ENCODE measurements at regions not wholly inside any gene's neighbourhood (a gene's known extent, or its start where the extent isn't known, plus 50 kb on each side); places are given as distances from the start of the nearest gene placed in this dataset.

- H3K27ac ChIP-seq, result no peak overlapping the region
Observed at GRCh38 chr15:94930441-94930840, 699.1 kb downstream of the MCTP2 start.

DNA sequence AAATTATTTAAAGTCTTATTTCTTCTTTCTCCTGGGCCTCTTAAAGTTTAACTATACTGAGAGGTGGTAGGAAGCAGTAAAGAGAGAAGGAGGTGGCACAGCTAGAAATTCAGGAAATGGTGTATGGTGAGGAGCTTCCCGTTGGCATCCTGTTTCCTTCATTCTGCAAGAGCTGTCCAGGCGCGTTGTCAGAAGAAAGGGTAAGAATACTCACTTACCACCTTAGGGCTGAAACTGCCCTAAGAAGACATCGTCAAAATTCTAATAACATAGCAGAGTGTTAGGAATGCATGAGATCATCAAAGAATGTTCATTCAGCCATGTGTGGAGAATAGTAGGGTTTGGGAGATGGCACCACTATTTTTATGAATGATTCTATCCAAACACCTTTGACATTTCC lies 699.6 kb downstream of the MCTP2 start:
- no peak for TF ChIP-seq CTCF (IDR thresholded peaks at IDR 0.05)
- TF ChIP-seq ZFX (IDR thresholded peaks at IDR 0.05; ENCODE audit: borderline replicate concordance), result no peak
- no peak overlapping the region for H3K27ac ChIP-seq

More at GRCh38 chr15:94930441-94930840, 699.1 kb downstream of the MCTP2 start:
- TF ChIP-seq CTCF (IDR thresholded peaks at IDR 0.05) (no peak), ZFX (IDR thresholded peaks at IDR 0.05; ENCODE audit: borderline replicate concordance) (no peak)

DNA sequence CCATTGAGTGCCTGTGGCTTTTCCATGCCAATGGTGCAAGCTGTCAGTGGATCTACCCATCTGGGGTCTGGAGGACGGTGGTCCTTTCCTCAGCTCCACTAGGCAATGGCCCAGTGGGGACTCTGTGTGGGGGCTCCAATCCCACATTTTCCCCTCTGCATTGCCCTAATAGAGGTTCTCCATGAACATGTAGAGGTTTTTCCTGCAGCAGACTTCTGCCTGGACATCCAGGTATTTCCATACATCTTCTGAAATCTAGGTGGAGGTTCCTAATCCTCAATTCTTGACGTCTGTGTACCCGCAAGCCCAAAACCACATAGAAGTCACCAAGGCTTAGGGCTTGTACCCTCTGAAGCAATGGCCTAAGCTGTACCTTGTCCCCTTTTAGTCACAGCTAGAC lies 703.1 kb downstream of the MCTP2 start:
- TF ChIP-seq ZFX (IDR thresholded peaks at IDR 0.05; ENCODE audit: borderline replicate concordance) (no peak), CTCF (IDR thresholded peaks at IDR 0.05) (no peak)
- H3K27ac ChIP-seq, result no peak overlapping the region

GRCh38 chr15:94937242-94937641 lies 705.9 kb downstream of the MCTP2 start:
- TF ChIP-seq CTCF (IDR thresholded peaks at IDR 0.05), result no peak
- no peak for TF ChIP-seq ZFX (IDR thresholded peaks at IDR 0.05; ENCODE audit: borderline replicate concordance)
- no peak overlapping the region for H3K27ac ChIP-seq

DNA sequence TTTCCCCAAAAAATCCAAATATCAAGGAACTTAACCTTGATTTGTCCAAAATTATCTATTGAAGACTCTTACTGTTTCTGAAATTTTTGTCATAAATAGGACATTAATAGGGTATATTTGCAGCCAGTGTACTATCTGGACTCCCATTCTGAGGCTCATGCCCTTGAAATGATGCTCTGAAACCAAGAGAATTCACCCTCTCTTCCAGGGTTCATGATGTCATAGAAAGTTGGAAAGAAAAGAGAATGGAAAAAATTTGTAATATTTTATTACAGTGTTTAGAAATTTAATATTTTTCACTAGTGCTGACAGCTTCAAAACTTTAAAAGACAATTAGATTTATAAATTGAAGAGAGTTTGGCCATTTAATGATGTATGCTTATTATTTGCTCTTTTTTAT lies 712.5 kb downstream of the MCTP2 start:
- TF ChIP-seq ZFX (IDR thresholded peaks at IDR 0.05; ENCODE audit: borderline replicate concordance) (no peak), CTCF (IDR thresholded peaks at IDR 0.05) (no peak)
- H3K27ac ChIP-seq, result no peak overlapping the region

DNA sequence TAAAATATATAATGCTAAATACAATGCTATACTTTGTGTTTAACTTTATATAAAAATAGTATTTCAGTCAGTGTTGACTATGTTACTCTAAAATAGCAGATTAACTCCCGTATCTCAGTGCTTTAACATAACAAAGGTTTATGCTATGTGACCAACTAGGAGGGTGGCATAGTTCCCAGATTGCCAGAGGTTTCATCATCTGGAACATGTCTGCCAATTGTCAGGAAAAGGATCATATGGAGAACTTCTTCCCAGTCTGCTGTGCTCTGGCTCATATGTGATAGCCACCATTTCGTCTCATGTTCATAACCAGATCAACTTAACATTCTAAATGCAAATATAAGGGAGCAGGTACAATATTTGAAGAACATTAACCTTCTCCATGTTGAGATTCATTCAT lies 720.2 kb downstream of the MCTP2 start:
- no peak overlapping the region for H3K27ac ChIP-seq
- no peak for TF ChIP-seq CTCF (IDR thresholded peaks at IDR 0.05)
- no peak for TF ChIP-seq ZFX (IDR thresholded peaks at IDR 0.05; ENCODE audit: borderline replicate concordance)

GRCh38 chr15:94963953-94964352 lies 732.6 kb downstream of the MCTP2 start:
- no peak for TF ChIP-seq CTCF (IDR thresholded peaks at IDR 0.05)
- TF ChIP-seq ZFX (IDR thresholded peaks at IDR 0.05; ENCODE audit: borderline replicate concordance), result no peak
- no peak overlapping the region for H3K27ac ChIP-seq

Data from 22Rv1 (cell line).